Colonic mucosa (tissue), 4 donors: ENCODE measurements at regions not wholly inside any gene's neighbourhood (a gene's known extent, or its start where the extent isn't known, plus 50 kb on each side); places are given as distances from the start of the nearest gene placed in this dataset.

ENCODE experiments used
- DNase-seq: peaks from one replicate; pipeline ENCODE4 v3.0.0-alpha.2; 2020
- H3K27ac ChIP-seq: fragments of 200-600 bp; one replicate; pipeline ENCODE4 v1.8.0; 2021
- H3K27me3 ChIP-seq: fragments of 200-600 bp; one replicate; pipeline ENCODE4 v1.8.0; 2021
- H3K36me3 ChIP-seq: fragments of 200-600 bp; one replicate; pipeline ENCODE4 v1.8.0; 2021
- H3K4me1 ChIP-seq: fragments of 200-600 bp; one replicate; pipeline ENCODE4 v1.8.0; 2021; ENCODE audit warnings: mild to moderate bottlenecking
- H3K4me3 ChIP-seq: fragments of 200-600 bp; one replicate; pipeline ENCODE4 v1.8.0; 2021
- H3K9ac ChIP-seq, 2 donors: one replicate each; pipeline ENCODE4 v1.7.0; 2013; ENCODE audit warnings: control low read depth in 2 of 2, low read depth in 2 of 2, low read length in 2 of 2
- H3K9me3 ChIP-seq: fragments of 200-600 bp; one replicate; pipeline ENCODE4 v1.8.0; 2021
- CTCF ChIP-seq: fragments of 200-600 bp; IDR thresholded peaks from one replicate; pipeline ENCODE4 v1.8.0; 2022; ENCODE audit warnings: antibody characterized with exemption, mild to moderate bottlenecking
- intact Hi-C: fragments of 100-400 bp; cut with DNase I; formaldehyde crosslinking; loops from one replicate; pipeline ENCODE4 v1.14.1; 2022
- donor health status: healthy.
- donor health status: DM: no; HTN: no; CAD: no.
- donor health status: DM: no; HTN: no; CAD: no.

GRCh38 chr4:116328261-116328860, 757.0 kb downstream of the TRAM1L1 start:
- Histone ChIP-seq H3K9me3 (no peaks in the 10 kb centered on the region), H3K4me3 (no peak overlapping the region), H3K36me3 (no peaks in the 10 kb centered on the region), H3K4me1 (no peaks in the 10 kb centered on the region), H3K9ac (no peak overlapping the region), H3K27ac (no peak overlapping the region), H3K27me3 (no peaks in the 10 kb centered on the region)
- intact Hi-C loops = no loop called here
- no peak for DNase-seq
- no peak for TF ChIP-seq CTCF

- H3K9ac ChIP-seq = no peak overlapping the region
Observed at GRCh38 chr4:116323606-116324005, 761.8 kb downstream of the TRAM1L1 start.

GRCh38 chr4:116321471-116321870, 763.9 kb downstream of the TRAM1L1 start:
- Histone ChIP-seq H3K27ac (no peak overlapping the region), H3K27me3 (no peaks in the 10 kb centered on the region), H3K36me3 (no peaks in the 10 kb centered on the region), H3K9me3 (no peaks in the 10 kb centered on the region), H3K4me3 (no peak overlapping the region), H3K9ac (no peak overlapping the region), H3K4me1 (no peaks in the 10 kb centered on the region)
- TF ChIP-seq CTCF = no peak
- intact Hi-C loops = no loop called here
- no peak for DNase-seq

More at GRCh38 chr4:116323606-116324005, 761.8 kb downstream of the TRAM1L1 start:
- H3K9me3 ChIP-seq = no peaks in the 10 kb centered on the region
- DNase-seq = no peak
- no peak overlapping the region for H3K27ac ChIP-seq
- no peaks in the 10 kb centered on the region for H3K36me3 ChIP-seq
- no peaks in the 10 kb centered on the region for H3K4me1 ChIP-seq
- H3K27me3 ChIP-seq = no peaks in the 10 kb centered on the region
- no peak for TF ChIP-seq CTCF
- no peak overlapping the region for H3K4me3 ChIP-seq
- intact Hi-C loops = no loop called here

- no peak for DNase-seq
- Histone ChIP-seq H3K9ac (no peak overlapping the region), H3K27me3 (no peaks in the 10 kb centered on the region), H3K9me3 (no peaks in the 10 kb centered on the region), H3K4me1 (no peaks in the 10 kb centered on the region), H3K27ac (no peak overlapping the region), H3K4me3 (no peak overlapping the region), H3K36me3 (no peaks in the 10 kb centered on the region)
- TF ChIP-seq CTCF = no peak
- intact Hi-C loops = no loop called here
Observed at GRCh38 chr4:116320859-116321258, 764.5 kb downstream of the TRAM1L1 start.

- no peak for DNase-seq
- H3K27ac ChIP-seq = no peak overlapping the region
- no peaks in the 10 kb centered on the region for H3K9me3 ChIP-seq
- H3K4me1 ChIP-seq = no peaks in the 10 kb centered on the region
- H3K4me3 ChIP-seq = no peak overlapping the region
- H3K9ac ChIP-seq = no peak overlapping the region
- TF ChIP-seq CTCF = no peak
- intact Hi-C loops = no loop called here
- H3K27me3 ChIP-seq = no peaks in the 10 kb centered on the region
- H3K36me3 ChIP-seq = no peaks in the 10 kb centered on the region
Observed at GRCh38 chr4:116303736-116304188, 781.6 kb downstream of the TRAM1L1 start.
